Iris pigment epithelial cell (primary cell): ENCODE measurements at regions not wholly inside any gene's neighbourhood (a gene's known extent, or its start where the extent isn't known, plus 50 kb on each side); places are given as distances from the start of the nearest gene placed in this dataset.
A peak's percentile ranks its signal among the peaks of the same experiment; 100 is the strongest.
"Not testable (repeated sequence)": the region's sequence is repeated elsewhere in the genome, so short reads cannot be mapped to it uniquely, and the experiment has no call there.

ENCODE experiments used
- DNase-seq: peaks from one replicate; pipeline ENCODE4 v3.0.0-alpha.2; 2011; ENCODE audit warnings: low read depth

GRCh38 chr2:190742431-190742830 is 93.5 kb downstream of the NAB1 start:
- no peak for DNase-seq

- DNase-seq = no peak
Measured at GRCh38 chr2:190744041-190744440, 95.2 kb downstream of the NAB1 start.

GRCh38 chr2:190746971-190747761 is 98.3 kb downstream of the NAB1 start:
- DNase-seq = peak; percentile 24

GRCh38 chr2:190748966-190749365 is 100.1 kb downstream of the NAB1 start:
- DNase-seq = no peak

- peak; percentile 10 for DNase-seq
Measured at GRCh38 chr2:190755772-190756415, 107.0 kb downstream of the NAB1 start.

- peak; percentile 89 for DNase-seq
Measured at GRCh38 chr2:190759749-190760213, 110.9 kb downstream of the NAB1 start.

GRCh38 chr2:190760353-190761150 is 111.7 kb downstream of the NAB1 start:
- DNase-seq = not testable (repeated sequence)

- DNase-seq = not testable (repeated sequence)
Measured at GRCh38 chr2:190761216-190761615, 112.3 kb downstream of the NAB1 start.

GRCh38 chr2:190762566-190762965 is 113.7 kb downstream of the NAB1 start:
- DNase-seq = no peak

- no peak for DNase-seq
Measured at GRCh38 chr2:190763100-190763499, 114.2 kb downstream of the NAB1 start.

GRCh38 chr2:190763901-190764514 is 115.1 kb downstream of the NAB1 start:
- DNase-seq = peak; percentile 55

GRCh38 chr2:190765386-190766173 is 115.0 kb upstream of the GLS start:
- peak; percentile 89 for DNase-seq

- no peak for DNase-seq
Measured at GRCh38 chr2:190766174-190766572, 114.4 kb upstream of the GLS start.

- DNase-seq = no peak
Measured at GRCh38 chr2:190766595-190766994, 114.0 kb upstream of the GLS start.

- no peak for DNase-seq
Measured at GRCh38 chr2:190767821-190768220, 112.8 kb upstream of the GLS start.

GRCh38 chr2:190769258-190769657 is 111.4 kb upstream of the GLS start:
- DNase-seq = no peak

- DNase-seq = no peak
Measured at GRCh38 chr2:190771726-190772125, 108.9 kb upstream of the GLS start.

- no peak for DNase-seq
Measured at GRCh38 chr2:190780594-190780993, 100.0 kb upstream of the GLS start.

- peak; percentile 66 for DNase-seq
Measured at GRCh38 chr2:190781604-190782198, 98.9 kb upstream of the GLS start.

GRCh38 chr2:190782264-190782663 is 98.4 kb upstream of the GLS start:
- DNase-seq = no peak
